ENCODE measurements at regions not wholly inside any gene's neighbourhood (a gene's known extent, or its start where the extent isn't known, plus 50 kb on each side); places are given as distances from the start of the nearest gene placed in this dataset.

DNA sequence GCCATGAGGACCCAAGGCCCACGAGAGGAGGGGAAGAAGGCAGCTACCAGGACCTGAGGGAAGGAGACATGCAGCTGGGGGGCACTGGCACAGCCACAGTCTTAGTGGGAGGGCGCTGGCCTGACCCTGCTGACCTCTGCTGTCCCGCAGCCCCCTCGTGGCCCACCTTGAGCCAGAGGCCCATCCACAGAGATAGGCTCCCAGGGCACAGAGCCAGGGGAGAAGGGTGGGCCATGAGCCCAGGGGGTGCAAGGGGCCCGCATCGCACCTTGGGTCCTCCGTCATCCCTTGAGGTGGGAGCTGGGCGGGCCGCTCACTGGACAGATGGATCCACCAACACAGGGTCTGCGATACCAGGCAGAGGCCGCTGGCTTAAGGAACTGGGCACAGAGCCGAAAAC is 387.7 kb upstream of the PFKP start:
- H3K4me3 ChIP-seq (ENCODE audit: low read depth, low read length): no peak overlapping the region
- no peak for DNase-seq (ENCODE audit: low read depth)
- TF ChIP-seq, protein P1, sequence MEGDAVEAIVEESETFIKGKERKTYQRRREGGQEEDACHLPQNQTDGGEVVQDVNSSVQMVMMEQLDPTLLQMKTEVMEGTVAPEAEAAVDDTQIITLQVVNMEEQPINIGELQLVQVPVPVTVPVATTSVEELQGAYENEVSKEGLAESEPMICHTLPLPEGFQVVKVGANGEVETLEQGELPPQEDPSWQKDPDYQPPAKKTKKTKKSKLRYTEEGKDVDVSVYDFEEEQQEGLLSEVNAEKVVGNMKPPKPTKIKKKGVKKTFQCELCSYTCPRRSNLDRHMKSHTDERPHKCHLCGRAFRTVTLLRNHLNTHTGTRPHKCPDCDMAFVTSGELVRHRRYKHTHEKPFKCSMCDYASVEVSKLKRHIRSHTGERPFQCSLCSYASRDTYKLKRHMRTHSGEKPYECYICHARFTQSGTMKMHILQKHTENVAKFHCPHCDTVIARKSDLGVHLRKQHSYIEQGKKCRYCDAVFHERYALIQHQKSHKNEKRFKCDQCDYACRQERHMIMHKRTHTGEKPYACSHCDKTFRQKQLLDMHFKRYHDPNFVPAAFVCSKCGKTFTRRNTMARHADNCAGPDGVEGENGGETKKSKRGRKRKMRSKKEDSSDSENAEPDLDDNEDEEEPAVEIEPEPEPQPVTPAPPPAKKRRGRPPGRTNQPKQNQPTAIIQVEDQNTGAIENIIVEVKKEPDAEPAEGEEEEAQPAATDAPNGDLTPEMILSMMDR (conservative IDR thresholded peaks at IDR 0.05; ENCODE audit: low read depth, low read length): no peak

DNA sequence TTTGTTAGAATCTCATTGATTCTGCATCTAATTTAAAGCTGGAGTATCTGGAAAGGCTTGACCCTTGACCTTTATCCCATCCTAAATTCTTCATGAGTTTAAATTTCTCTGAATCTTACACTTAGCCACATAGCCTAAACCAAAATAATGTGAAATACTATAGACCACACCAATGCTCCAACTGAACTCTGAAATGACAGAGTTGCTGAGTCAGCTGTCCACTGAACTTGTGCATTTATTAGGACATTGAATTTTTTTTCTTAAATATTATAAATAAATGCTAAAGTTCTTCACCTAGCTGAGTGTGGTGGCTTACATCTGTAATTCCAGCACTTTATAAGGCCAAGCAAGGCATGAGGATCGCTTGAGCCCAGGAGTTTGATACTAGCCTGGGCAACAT is 390.9 kb upstream of the PFKP start:
- H3K4me3 ChIP-seq (ENCODE audit: low read depth, low read length): no peak overlapping the region
- TF ChIP-seq, protein P1 (conservative IDR thresholded peaks at IDR 0.05; ENCODE audit: low read depth, low read length): no peak
- no peak for DNase-seq (ENCODE audit: low read depth)

DNA sequence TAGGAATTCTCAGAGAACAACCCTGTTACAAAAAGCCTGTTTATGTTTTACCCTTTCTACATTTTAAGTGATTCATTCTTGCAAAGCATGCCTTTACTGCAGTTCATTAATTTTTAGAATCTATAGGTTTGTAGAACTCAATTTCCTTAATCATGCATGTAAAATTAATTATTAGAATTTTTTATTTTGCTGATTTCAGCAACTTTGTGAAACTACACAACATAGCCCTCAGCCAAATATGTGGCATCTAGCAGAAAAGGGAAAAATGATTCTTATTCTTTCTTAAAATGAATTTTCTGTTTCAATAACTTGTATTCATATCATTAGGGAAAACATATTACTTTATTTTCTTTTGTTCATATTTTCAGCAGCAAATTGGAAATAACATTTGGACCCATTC is 392.9 kb upstream of the PFKP start:
- no peak overlapping the region for H3K4me3 ChIP-seq (ENCODE audit: low read depth, low read length)
- no peak for DNase-seq (ENCODE audit: low read depth)
- TF ChIP-seq, protein P1 (conservative IDR thresholded peaks at IDR 0.05; ENCODE audit: low read depth, low read length): no peak

DNA sequence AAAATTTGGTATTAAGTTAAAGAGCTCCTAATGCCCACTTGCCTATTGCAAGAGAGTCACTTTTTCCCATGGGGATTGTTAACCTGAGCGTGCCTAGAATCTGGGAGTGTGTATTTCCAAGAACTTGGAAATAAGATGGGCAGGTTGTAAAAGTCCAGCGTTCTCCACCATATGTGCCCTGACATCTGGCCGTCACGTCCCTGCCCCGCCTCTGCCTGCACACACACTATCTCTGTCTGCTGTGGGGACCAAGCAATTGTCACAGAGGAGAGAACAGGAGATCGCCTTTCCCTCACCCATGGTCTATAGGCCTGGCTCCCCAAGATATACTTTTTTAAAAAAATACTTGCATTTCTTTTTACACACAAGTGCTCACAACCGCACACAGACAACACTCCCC is 396.5 kb upstream of the PFKP start:
- TF ChIP-seq, protein P1 (conservative IDR thresholded peaks at IDR 0.05; ENCODE audit: low read depth, low read length): no peak
- no peak overlapping the region for H3K4me3 ChIP-seq (ENCODE audit: low read depth, low read length)
- DNase-seq (ENCODE audit: low read depth): no peak

DNA sequence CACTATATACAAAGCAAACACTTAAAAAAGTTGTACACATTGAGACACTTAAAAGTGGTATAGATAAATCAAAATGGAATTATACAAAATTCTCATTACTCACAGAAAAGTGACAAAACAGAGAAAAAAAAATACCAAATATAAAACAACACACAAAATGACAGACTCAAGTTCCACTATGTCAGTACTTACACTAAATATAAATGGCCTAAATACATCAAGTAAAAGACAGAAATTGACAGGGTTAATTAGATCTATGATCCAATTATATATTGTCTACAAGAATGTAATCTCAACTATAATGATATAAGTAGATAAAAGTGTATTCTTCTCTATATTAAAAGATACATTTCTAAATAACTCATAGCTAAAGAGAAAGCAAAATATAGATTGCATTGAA is 401.6 kb upstream of the PFKP start:
- TF ChIP-seq, protein P1 (conservative IDR thresholded peaks at IDR 0.05; ENCODE audit: low read depth, low read length): no peak
- no peak overlapping the region for H3K4me3 ChIP-seq (ENCODE audit: low read depth, low read length)
- no peak for DNase-seq (ENCODE audit: low read depth)

DNA sequence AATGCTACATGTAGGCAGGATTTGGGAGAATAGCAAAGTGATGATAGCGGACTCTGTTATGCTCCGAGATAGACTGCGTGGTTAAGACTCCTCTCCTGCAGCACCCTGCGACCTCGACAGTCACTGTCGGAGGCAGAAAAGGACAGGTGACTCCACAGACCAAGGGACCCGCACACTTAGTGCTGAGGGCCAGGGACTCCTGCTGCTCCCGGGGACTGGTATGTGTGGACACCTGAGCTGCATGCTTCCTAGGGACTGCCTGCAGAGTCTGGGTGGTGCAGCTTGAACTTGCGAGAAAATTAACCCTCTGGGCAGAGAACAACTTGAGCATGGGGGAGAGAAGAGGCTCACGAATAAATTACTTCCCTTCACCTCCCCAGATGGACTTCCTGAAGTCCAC is 407.1 kb upstream of the PFKP start:
- TF ChIP-seq, protein P1 (conservative IDR thresholded peaks at IDR 0.05; ENCODE audit: low read depth, low read length): no peak

DNA sequence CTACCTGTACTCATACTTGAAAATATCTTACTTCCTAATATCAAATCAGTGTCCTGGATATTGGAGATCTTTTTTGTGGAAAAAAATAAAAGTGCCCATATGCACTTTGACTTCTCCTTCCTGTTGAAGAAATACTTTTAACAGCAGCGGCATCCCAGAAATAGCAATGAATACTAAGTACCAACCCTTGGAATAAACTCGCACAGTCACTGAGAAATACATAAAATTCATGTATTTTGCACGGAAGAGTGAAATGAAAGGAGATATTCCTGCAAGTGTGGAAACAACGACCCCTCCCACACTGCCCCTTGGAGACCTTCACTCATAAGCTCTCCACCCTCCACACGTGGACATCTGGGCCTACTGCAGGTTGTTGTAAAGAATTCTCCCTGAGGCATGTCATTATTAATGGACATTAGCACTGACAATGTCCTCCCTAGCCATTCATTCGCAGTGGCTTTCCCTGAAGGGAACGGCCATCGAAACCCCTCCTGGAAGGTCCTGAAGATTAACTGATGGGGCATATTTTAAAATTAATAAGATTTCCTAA is 407.6 kb upstream of the PFKP start:
- DNase-seq (ENCODE audit: low read depth): no peak
- TF ChIP-seq, protein P1 (conservative IDR thresholded peaks at IDR 0.05; ENCODE audit: low read depth, low read length): no peak
- no peak overlapping the region for H3K4me3 ChIP-seq (ENCODE audit: low read depth, low read length)

More for the DNA sequence above, 407.1 kb upstream of the PFKP start:
- no peak for DNase-seq (ENCODE audit: low read depth)
- no peak overlapping the region for H3K4me3 ChIP-seq (ENCODE audit: low read depth, low read length)
